ENCODE measurements at regions not wholly inside any gene's neighbourhood (a gene's known extent, or its start where the extent isn't known, plus 50 kb on each side); places are given as distances from the start of the nearest gene placed in this dataset.

- H3K36me3 ChIP-seq, result no peaks in the 10 kb centered on the region
- no peak for TF ChIP-seq CTCF (IDR thresholded peaks at IDR 0.05; ENCODE audit: low read depth, low read length)
- no peak overlapping the region for H3K27ac ChIP-seq
- H3K4me3 ChIP-seq (ENCODE audit: low read depth, low read length), result no peak overlapping the region
- no peaks in the 10 kb centered on the region for H3K27me3 ChIP-seq (ENCODE audit: insufficient read depth, low read depth, severe bottlenecking)
- no peaks in the 10 kb centered on the region for H3K9me3 ChIP-seq (ENCODE audit: severe bottlenecking)
- DNase-seq, result no peak
These were observed 52.8 kb downstream of the PPP1R2C start for GRCh38 chrX:42725196-42725595.

GRCh38 chrX:42720209-42720608, 57.8 kb downstream of the PPP1R2C start:
- H3K9me3 ChIP-seq (ENCODE audit: severe bottlenecking), result no peaks in the 10 kb centered on the region
- H3K4me3 ChIP-seq (ENCODE audit: low read depth, low read length), result no peak overlapping the region
- no peak overlapping the region for H3K27ac ChIP-seq
- H3K36me3 ChIP-seq, result no peaks in the 10 kb centered on the region
- no peak for TF ChIP-seq CTCF (IDR thresholded peaks at IDR 0.05; ENCODE audit: low read depth, low read length)
- H3K27me3 ChIP-seq (ENCODE audit: insufficient read depth, low read depth, severe bottlenecking), result peaks cover 2% of the 10 kb centered on the region
- DNase-seq, result no peak

- H3K9me3 ChIP-seq (ENCODE audit: severe bottlenecking), result no peaks in the 10 kb centered on the region
- TF ChIP-seq CTCF (IDR thresholded peaks at IDR 0.05; ENCODE audit: low read depth, low read length), result no peak
- no peak overlapping the region for H3K27ac ChIP-seq
- no peak for DNase-seq
- no peak overlapping the region for H3K4me3 ChIP-seq (ENCODE audit: low read depth, low read length)
- no peaks in the 10 kb centered on the region for H3K36me3 ChIP-seq
- peaks cover 2% of the 10 kb centered on the region for H3K27me3 ChIP-seq (ENCODE audit: insufficient read depth, low read depth, severe bottlenecking)
These were observed 62.2 kb downstream of the PPP1R2C start for GRCh38 chrX:42715701-42716262.

- H3K4me3 ChIP-seq (ENCODE audit: low read depth, low read length), result no peak overlapping the region
- no peaks in the 10 kb centered on the region for H3K9me3 ChIP-seq (ENCODE audit: severe bottlenecking)
- peak; percentile 9 for DNase-seq
- peak; percentile 61 for TF ChIP-seq CTCF (IDR thresholded peaks at IDR 0.05; ENCODE audit: low read depth, low read length)
- no peak overlapping the region for H3K27ac ChIP-seq
- H3K27me3 ChIP-seq (ENCODE audit: insufficient read depth, low read depth, severe bottlenecking), result peaks cover 2% of the 10 kb centered on the region
- H3K36me3 ChIP-seq, result no peaks in the 10 kb centered on the region
These were observed 62.8 kb downstream of the PPP1R2C start for GRCh38 chrX:42714981-42715700.

DNA sequence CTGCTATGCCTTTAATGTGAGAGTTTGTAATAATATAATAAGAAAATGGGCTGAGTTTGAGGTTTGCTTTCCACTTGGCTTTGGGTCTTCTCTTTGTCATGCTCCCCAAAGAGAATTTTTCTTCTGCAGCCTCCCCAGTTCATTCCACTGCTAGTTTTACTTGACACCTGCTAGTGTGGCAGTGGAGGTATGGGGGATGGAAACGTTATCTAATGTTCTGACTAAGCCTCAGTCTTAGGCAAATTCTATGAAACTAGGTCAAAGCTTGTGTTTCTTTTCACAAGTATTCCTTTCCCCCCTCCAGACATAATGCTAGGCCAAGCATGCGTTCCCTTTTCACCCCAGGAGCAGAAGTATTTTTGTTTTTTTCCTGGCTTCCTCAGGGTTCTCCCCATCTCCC, 67.5 kb downstream of the PPP1R2C start:
- no peak for TF ChIP-seq CTCF (IDR thresholded peaks at IDR 0.05; ENCODE audit: low read depth, low read length)
- H3K27me3 ChIP-seq (ENCODE audit: insufficient read depth, low read depth, severe bottlenecking), result no peaks in the 10 kb centered on the region
- no peak overlapping the region for H3K4me3 ChIP-seq (ENCODE audit: low read depth, low read length)
- no peak overlapping the region for H3K27ac ChIP-seq
- no peaks in the 10 kb centered on the region for H3K36me3 ChIP-seq
- no peak for DNase-seq
- H3K9me3 ChIP-seq (ENCODE audit: severe bottlenecking), result no peaks in the 10 kb centered on the region

- no peaks in the 10 kb centered on the region for H3K9me3 ChIP-seq (ENCODE audit: severe bottlenecking)
- no peaks in the 10 kb centered on the region for H3K27me3 ChIP-seq (ENCODE audit: insufficient read depth, low read depth, severe bottlenecking)
- no peak overlapping the region for H3K27ac ChIP-seq
- no peak for TF ChIP-seq CTCF (IDR thresholded peaks at IDR 0.05; ENCODE audit: low read depth, low read length)
- no peaks in the 10 kb centered on the region for H3K36me3 ChIP-seq
- no peak overlapping the region for H3K4me3 ChIP-seq (ENCODE audit: low read depth, low read length)
- no peak for DNase-seq
These were observed 69.7 kb downstream of the PPP1R2C start for GRCh38 chrX:42708222-42708621.
